ENCODE measurements at regions not wholly inside any gene's neighbourhood (a gene's known extent, or its start where the extent isn't known, plus 50 kb on each side); places are given as distances from the start of the nearest gene placed in this dataset.
"Not testable (repeated sequence)": the region's sequence is repeated elsewhere in the genome, so short reads cannot be mapped to it uniquely, and the experiment has no call there.

GRCh38 chr3:75327453-75327852 lies 336.7 kb upstream of the FRG2C start:
- H3K4me3 ChIP-seq (IDR thresholded peaks at IDR 0.05; ENCODE audit: insufficient read depth, low read depth, low read length): no peak overlapping the region
- no peaks in the 10 kb centered on the region for H3K27me3 ChIP-seq (ENCODE audit: insufficient read depth, low read depth)
- H3K9ac ChIP-seq: no peak overlapping the region

GRCh38 chr3:75329476-75330097 lies 334.5 kb upstream of the FRG2C start:
- Histone ChIP-seq H3K4me3 (IDR thresholded peaks at IDR 0.05; ENCODE audit: insufficient read depth, low read depth, low read length) (no peak overlapping the region), H3K79me2 (ENCODE audit: insufficient read depth, low read depth) (no peaks in the 10 kb centered on the region), H3K27me3 (ENCODE audit: insufficient read depth, low read depth) (no peaks in the 10 kb centered on the region), H3K27ac (no peak overlapping the region), H3K36me3 (ENCODE audit: insufficient read depth) (no peaks in the 10 kb centered on the region), H2AFZ (ENCODE audit: low read depth) (no peak overlapping the region), H3K9ac (no peak overlapping the region), H3K4me1 (ENCODE audit: low read depth, poor library complexity, severe bottlenecking) (no peaks in the 10 kb centered on the region), H4K20me1 (ENCODE audit: insufficient read depth) (no peaks in the 10 kb centered on the region), H3K4me2 (no peak overlapping the region)
- TF ChIP-seq CTCF (conservative IDR thresholded peaks at IDR 0.05; ENCODE audit: low read depth, low read length): no peak

More at GRCh38 chr3:75327453-75327852, 336.7 kb upstream of the FRG2C start:
- Histone ChIP-seq H3K79me2 (ENCODE audit: insufficient read depth, low read depth) (no peaks in the 10 kb centered on the region), H2AFZ (ENCODE audit: low read depth) (no peak overlapping the region), H3K27ac (no peak overlapping the region), H3K4me1 (ENCODE audit: low read depth, poor library complexity, severe bottlenecking) (no peaks in the 10 kb centered on the region), H3K36me3 (ENCODE audit: insufficient read depth) (no peaks in the 10 kb centered on the region), H4K20me1 (ENCODE audit: insufficient read depth) (no peaks in the 10 kb centered on the region), H3K4me2 (no peak overlapping the region)
- TF ChIP-seq CTCF (conservative IDR thresholded peaks at IDR 0.05; ENCODE audit: low read depth, low read length): no peak

GRCh38 chr3:75330446-75330845 lies 333.7 kb upstream of the FRG2C start:
- not testable (repeated sequence) for H3K4me3 ChIP-seq (IDR thresholded peaks at IDR 0.05; ENCODE audit: insufficient read depth, low read depth, low read length); H2AFZ ChIP-seq (ENCODE audit: low read depth); H3K36me3 ChIP-seq (ENCODE audit: insufficient read depth); H4K20me1 ChIP-seq (ENCODE audit: insufficient read depth); H3K79me2 ChIP-seq (ENCODE audit: insufficient read depth, low read depth); H3K4me2 ChIP-seq; H3K9ac ChIP-seq; H3K27ac ChIP-seq; H3K4me1 ChIP-seq (ENCODE audit: low read depth, poor library complexity, severe bottlenecking); H3K27me3 ChIP-seq (ENCODE audit: insufficient read depth, low read depth)

GRCh38 chr3:75332090-75332489 lies 332.0 kb upstream of the FRG2C start:
- H3K9ac ChIP-seq; H4K20me1 ChIP-seq (ENCODE audit: insufficient read depth); H3K79me2 ChIP-seq (ENCODE audit: insufficient read depth, low read depth); H2AFZ ChIP-seq (ENCODE audit: low read depth); H3K27ac ChIP-seq; H3K36me3 ChIP-seq (ENCODE audit: insufficient read depth); H3K4me2 ChIP-seq; H3K27me3 ChIP-seq (ENCODE audit: insufficient read depth, low read depth); H3K4me3 ChIP-seq (IDR thresholded peaks at IDR 0.05; ENCODE audit: insufficient read depth, low read depth, low read length); H3K4me1 ChIP-seq (ENCODE audit: low read depth, poor library complexity, severe bottlenecking): not testable (repeated sequence)

GRCh38 chr3:75332794-75333193 lies 331.3 kb upstream of the FRG2C start:
- H3K4me2 ChIP-seq: no peak overlapping the region
- H3K4me1 ChIP-seq (ENCODE audit: low read depth, poor library complexity, severe bottlenecking): no peaks in the 10 kb centered on the region
- TF ChIP-seq CTCF (conservative IDR thresholded peaks at IDR 0.05; ENCODE audit: low read depth, low read length): no peak
- H3K27me3 ChIP-seq (ENCODE audit: insufficient read depth, low read depth): no peaks in the 10 kb centered on the region
- H3K9ac ChIP-seq: no peak overlapping the region
- no peak overlapping the region for H2AFZ ChIP-seq (ENCODE audit: low read depth)
- H3K36me3 ChIP-seq (ENCODE audit: insufficient read depth): no peaks in the 10 kb centered on the region
- no peak overlapping the region for H3K4me3 ChIP-seq (IDR thresholded peaks at IDR 0.05; ENCODE audit: insufficient read depth, low read depth, low read length)
- H3K27ac ChIP-seq: no peak overlapping the region
- H4K20me1 ChIP-seq (ENCODE audit: insufficient read depth): no peaks in the 10 kb centered on the region
- H3K79me2 ChIP-seq (ENCODE audit: insufficient read depth, low read depth): no peaks in the 10 kb centered on the region
